ENCODE measurements at regions not wholly inside any gene's neighbourhood (a gene's known extent, or its start where the extent isn't known, plus 50 kb on each side); places are given as distances from the start of the nearest gene placed in this dataset.
"Not testable (repeated sequence)": the region's sequence is repeated elsewhere in the genome, so short reads cannot be mapped to it uniquely, and the experiment has no call there.

DNA sequence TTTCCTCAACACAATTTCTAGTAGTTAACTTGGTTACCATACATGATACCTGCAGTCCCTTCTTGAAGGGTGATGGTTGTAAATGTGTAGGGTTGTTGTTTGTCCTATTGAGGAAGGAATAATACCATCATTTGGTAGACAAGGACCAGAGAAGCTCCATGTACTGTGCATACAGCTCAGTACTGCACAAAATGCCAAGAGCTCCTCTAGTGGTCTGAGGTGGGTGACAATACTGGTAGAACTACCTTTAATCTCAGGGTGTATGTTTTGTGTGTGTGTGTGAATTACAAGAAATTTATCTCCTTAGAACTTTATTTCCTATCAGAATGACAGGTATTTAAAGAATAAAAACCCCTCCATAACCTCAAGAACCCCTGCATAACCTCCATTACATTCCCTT lies 575.3 kb downstream of the TMTC2 start:
- H3K36me3 ChIP-seq (ENCODE audit: control insufficient read depth in 2 of 2, extremely low read depth in 1 of 2, insufficient read depth in 2 of 2, low read length in 2 of 2): no peaks in the 10 kb centered on the region
- H3K4me2 ChIP-seq (ENCODE audit: control insufficient read depth, extremely low read depth, insufficient read depth, low read depth, low read length): no peak overlapping the region
- TF ChIP-seq, protein P1, sequence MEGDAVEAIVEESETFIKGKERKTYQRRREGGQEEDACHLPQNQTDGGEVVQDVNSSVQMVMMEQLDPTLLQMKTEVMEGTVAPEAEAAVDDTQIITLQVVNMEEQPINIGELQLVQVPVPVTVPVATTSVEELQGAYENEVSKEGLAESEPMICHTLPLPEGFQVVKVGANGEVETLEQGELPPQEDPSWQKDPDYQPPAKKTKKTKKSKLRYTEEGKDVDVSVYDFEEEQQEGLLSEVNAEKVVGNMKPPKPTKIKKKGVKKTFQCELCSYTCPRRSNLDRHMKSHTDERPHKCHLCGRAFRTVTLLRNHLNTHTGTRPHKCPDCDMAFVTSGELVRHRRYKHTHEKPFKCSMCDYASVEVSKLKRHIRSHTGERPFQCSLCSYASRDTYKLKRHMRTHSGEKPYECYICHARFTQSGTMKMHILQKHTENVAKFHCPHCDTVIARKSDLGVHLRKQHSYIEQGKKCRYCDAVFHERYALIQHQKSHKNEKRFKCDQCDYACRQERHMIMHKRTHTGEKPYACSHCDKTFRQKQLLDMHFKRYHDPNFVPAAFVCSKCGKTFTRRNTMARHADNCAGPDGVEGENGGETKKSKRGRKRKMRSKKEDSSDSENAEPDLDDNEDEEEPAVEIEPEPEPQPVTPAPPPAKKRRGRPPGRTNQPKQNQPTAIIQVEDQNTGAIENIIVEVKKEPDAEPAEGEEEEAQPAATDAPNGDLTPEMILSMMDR (optimal IDR thresholded peaks at IDR 0.05 in 1 of 3, IDR thresholded peaks at IDR 0.05 in 1 of 3, conservative IDR thresholded peaks at IDR 0.05 in 1 of 3; ENCODE audit: extremely low read depth in 1 of 3, insufficient read depth in 2 of 3, low read length in 3 of 3): peak in 1 of 3 experiments; percentile 27
- no peak for TF ChIP-seq EZH2 (IDR thresholded peaks at IDR 0.05; ENCODE audit: low read length)
- FAIRE-seq (no peak), DNase-seq (ENCODE audit: low read depth, low spot score) (no peak)
- no peak overlapping the region for H2AFZ ChIP-seq (ENCODE audit: control insufficient read depth, low read length)
- H3K9me1 ChIP-seq (ENCODE audit: control insufficient read depth, extremely low read depth, insufficient read depth, low read length): no peaks in the 10 kb centered on the region
- no peak overlapping the region for H3K4me3 ChIP-seq (ENCODE audit: control insufficient read depth in 2 of 3, extremely low read depth in 1 of 3, insufficient read depth in 2 of 3, low read depth in 1 of 3, low read length in 3 of 3)
- no peaks in the 10 kb centered on the region for H4K20me1 ChIP-seq (ENCODE audit: control insufficient read depth, extremely low read depth, insufficient read depth, low read length)
- no peak overlapping the region for H3K27ac ChIP-seq (ENCODE audit: control insufficient read depth, insufficient read depth, low read length)
- no peaks in the 10 kb centered on the region for H3K27me3 ChIP-seq (ENCODE audit: control insufficient read depth, extremely low read depth, insufficient read depth, low read length)
- H3K79me2 ChIP-seq (ENCODE audit: control insufficient read depth, insufficient read depth, low read length): no peaks in the 10 kb centered on the region
- H3K4me1 ChIP-seq (ENCODE audit: control insufficient read depth, extremely low read depth, insufficient read depth, low read length): no peaks in the 10 kb centered on the region
- dilution Hi-C loops (cut with MboI; ENCODE audit: extremely low pct_ligation_motif_present, low sequenced_read_pairs): no loop called here
- H3K9me3 ChIP-seq (ENCODE audit: control insufficient read depth, low read depth, low read length): no peaks in the 10 kb centered on the region
- H3K9ac ChIP-seq (ENCODE audit: control insufficient read depth, extremely low read depth, insufficient read depth, low read length): no peak overlapping the region

DNA sequence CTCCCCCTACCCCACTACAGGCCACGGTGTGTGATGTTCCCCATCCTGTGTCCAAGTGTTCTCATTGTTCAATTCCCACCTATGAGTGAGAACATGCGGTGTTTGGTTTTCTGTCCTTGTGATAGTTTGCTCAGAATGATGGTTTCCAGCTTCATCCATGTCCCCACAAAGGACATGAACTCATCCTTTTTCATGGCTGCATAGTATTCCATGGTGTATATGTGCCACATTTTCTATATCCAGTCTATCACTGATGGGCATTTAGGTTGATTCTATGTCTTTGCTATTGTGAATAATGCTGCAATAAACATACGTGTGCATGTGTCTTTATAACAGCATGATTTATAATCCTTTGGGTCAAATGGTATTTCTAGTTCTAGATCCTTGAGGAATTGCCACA lies 573.4 kb downstream of the TMTC2 start:
- H3K4me2 ChIP-seq (ENCODE audit: control insufficient read depth, extremely low read depth, insufficient read depth, low read depth, low read length); H2AFZ ChIP-seq (ENCODE audit: control insufficient read depth, low read length); H3K9ac ChIP-seq (ENCODE audit: control insufficient read depth, extremely low read depth, insufficient read depth, low read length); H4K20me1 ChIP-seq (ENCODE audit: control insufficient read depth, extremely low read depth, insufficient read depth, low read length); H3K79me2 ChIP-seq (ENCODE audit: control insufficient read depth, insufficient read depth, low read length); H3K27me3 ChIP-seq (ENCODE audit: control insufficient read depth, extremely low read depth, insufficient read depth, low read length); H3K9me3 ChIP-seq (ENCODE audit: control insufficient read depth, low read depth, low read length); DNase-seq (ENCODE audit: low read depth, low spot score); H3K9me1 ChIP-seq (ENCODE audit: control insufficient read depth, extremely low read depth, insufficient read depth, low read length); FAIRE-seq; dilution Hi-C loops (cut with MboI; ENCODE audit: extremely low pct_ligation_motif_present, low sequenced_read_pairs); H3K27ac ChIP-seq (ENCODE audit: control insufficient read depth, insufficient read depth, low read length); H3K36me3 ChIP-seq (ENCODE audit: control insufficient read depth in 2 of 2, extremely low read depth in 1 of 2, insufficient read depth in 2 of 2, low read length in 2 of 2); H3K4me3 ChIP-seq (ENCODE audit: control insufficient read depth in 2 of 3, extremely low read depth in 1 of 3, insufficient read depth in 2 of 3, low read depth in 1 of 3, low read length in 3 of 3); H3K4me1 ChIP-seq (ENCODE audit: control insufficient read depth, extremely low read depth, insufficient read depth, low read length): not testable (repeated sequence)

DNA sequence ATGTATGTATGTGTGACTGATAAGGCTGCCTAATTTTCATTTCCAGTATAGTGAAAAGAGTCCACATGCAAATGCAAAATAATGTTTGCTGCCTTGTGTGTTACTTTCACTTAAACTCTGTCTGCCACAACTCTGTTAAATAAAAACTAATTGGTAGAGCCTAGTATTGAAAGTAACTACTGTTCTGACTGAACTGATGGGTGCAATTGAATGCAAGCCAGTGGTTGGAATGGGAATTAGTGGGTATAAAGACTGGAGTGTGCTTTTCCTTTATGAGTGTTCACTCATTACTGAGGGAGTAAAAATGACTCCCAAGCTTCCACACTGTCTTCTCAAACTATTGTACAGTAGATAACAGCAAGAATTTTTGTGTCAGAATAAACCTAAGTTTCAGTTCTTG lies 571.0 kb downstream of the TMTC2 start:
- no peak for FAIRE-seq
- Histone ChIP-seq H3K79me2 (ENCODE audit: control insufficient read depth, insufficient read depth, low read length) (no peaks in the 10 kb centered on the region), H3K9ac (ENCODE audit: control insufficient read depth, extremely low read depth, insufficient read depth, low read length) (no peak overlapping the region), H3K36me3 (ENCODE audit: control insufficient read depth in 2 of 2, extremely low read depth in 1 of 2, insufficient read depth in 2 of 2, low read length in 2 of 2) (no peaks in the 10 kb centered on the region), H4K20me1 (ENCODE audit: control insufficient read depth, extremely low read depth, insufficient read depth, low read length) (no peaks in the 10 kb centered on the region), H3K4me2 (ENCODE audit: control insufficient read depth, extremely low read depth, insufficient read depth, low read depth, low read length) (no peak overlapping the region), H3K9me3 (ENCODE audit: control insufficient read depth, low read depth, low read length) (no peaks in the 10 kb centered on the region), H3K27me3 (ENCODE audit: control insufficient read depth, extremely low read depth, insufficient read depth, low read length) (no peaks in the 10 kb centered on the region), H3K27ac (ENCODE audit: control insufficient read depth, insufficient read depth, low read length) (no peak overlapping the region), H2AFZ (ENCODE audit: control insufficient read depth, low read length) (no peak overlapping the region), H3K4me3 (ENCODE audit: control insufficient read depth in 2 of 3, extremely low read depth in 1 of 3, insufficient read depth in 2 of 3, low read depth in 1 of 3, low read length in 3 of 3) (no peak overlapping the region), H3K4me1 (ENCODE audit: control insufficient read depth, extremely low read depth, insufficient read depth, low read length) (no peaks in the 10 kb centered on the region), H3K9me1 (ENCODE audit: control insufficient read depth, extremely low read depth, insufficient read depth, low read length) (no peaks in the 10 kb centered on the region)
- TF ChIP-seq, protein P1 (optimal IDR thresholded peaks at IDR 0.05 in 1 of 3, IDR thresholded peaks at IDR 0.05 in 1 of 3, conservative IDR thresholded peaks at IDR 0.05 in 1 of 3; ENCODE audit: extremely low read depth in 1 of 3, insufficient read depth in 2 of 3, low read length in 3 of 3): no peak
- TF ChIP-seq EZH2 (IDR thresholded peaks at IDR 0.05; ENCODE audit: low read length): no peak
- no peak for DNase-seq (ENCODE audit: low read depth, low spot score)
- dilution Hi-C loops (cut with MboI; ENCODE audit: extremely low pct_ligation_motif_present, low sequenced_read_pairs): no loop called here

Measured in keratinocyte (primary cell).